ENCODE measurements at regions not wholly inside any gene's neighbourhood (a gene's known extent, or its start where the extent isn't known, plus 50 kb on each side); places are given as distances from the start of the nearest gene placed in this dataset.

- ChIA-PET CTCF (interaction anchor here (1.0 kb wide), 1 partner anchor 185 kb away, joined by 3 read pairs; no protein-coding TSS in a partner anchor), SMC1A (ENCODE audit: uncharacterized antibody, unreplicated experiment) (interaction anchor here (1.0 to 1.4 kb wide), 2 partner anchors 10 to 220 kb away, joined by 3 to 5 read pairs; no protein-coding TSS in a partner anchor), POLR2A (interaction anchor here (0.6 kb wide), 1 partner anchor 1819 kb away, joined by 3 read pairs; no protein-coding TSS in a partner anchor), RAD21 (ENCODE audit: unreplicated experiment) (no interaction called here)
- BruUV-seq (replicated peaks), result no TSS peak
- Histone ChIP-seq H3K79me2 (ENCODE audit: control insufficient read depth, insufficient read depth, low read length) (no peaks in the 10 kb centered on the region), H3K36me3 (ENCODE audit: control insufficient read depth in 2 of 2, insufficient read depth in 2 of 2, low read length in 1 of 2) (no peaks in the 10 kb centered on the region), H4K20me1 (ENCODE audit: control insufficient read depth, insufficient read depth) (no peaks in the 10 kb centered on the region), H3K27me3 (replicated peaks in 1 of 2; ENCODE audit: control insufficient read depth in 2 of 2, insufficient read depth in 2 of 2, low read length in 1 of 2) (no peaks in the 10 kb centered on the region), H2AFZ (ENCODE audit: control insufficient read depth, low read depth, low read length) (no peak overlapping the region), H3K9me3 (replicated peaks; ENCODE audit: control insufficient read depth, insufficient read depth, low read length) (no peaks in the 10 kb centered on the region), H3K4me2 (ENCODE audit: control insufficient read depth, insufficient read depth) (no peak overlapping the region), H3K27ac (ENCODE audit: control insufficient read depth, insufficient read depth) (no peak overlapping the region), H3K9ac (ENCODE audit: control insufficient read depth, insufficient read depth, low read length) (no peak overlapping the region), H3K4me3 (no peak overlapping the region), H3K4me1 (ENCODE audit: control insufficient read depth, insufficient read depth, low read length) (no peaks in the 10 kb centered on the region)
- FAIRE-seq (no peak), ATAC-seq (no peak), DNase-seq (ENCODE audit: low read depth, low spot score) (no peak)
- WGBS (ENCODE audit: insufficient coverage, insufficient replicate concordance, low lambda C conversion rate, missing lambda C conversion rate), result 36% methylated on average over 2 of the region's 2 CpGs
- no peak for TF ChIP-seq POU2F2 (IDR thresholded peaks at IDR 0.05; ENCODE audit: borderline replicate concordance, low read depth, low read length)
- TF ChIP-seq MAX (IDR thresholded peaks at IDR 0.05; ENCODE audit: low read depth, low read length), result no peak
- no peak for TF ChIP-seq CHD1 (IDR thresholded peaks at IDR 0.05; ENCODE audit: low read depth, low read length)
- TF ChIP-seq IKZF1 (conservative IDR thresholded peaks at IDR 0.05), result no peak
- no peak for TF ChIP-seq FOXK2 (IDR thresholded peaks at IDR 0.05)
- in situ Hi-C loops (cut with MboI), result no loop called here
- intact Hi-C loops (cut with micrococcal nuclease; ENCODE audit: unreplicated experiment), result no loop called here
Observed at GRCh38 chr5:143916451-143916850, 104.5 kb downstream of the HMHB1 start.

DNA sequence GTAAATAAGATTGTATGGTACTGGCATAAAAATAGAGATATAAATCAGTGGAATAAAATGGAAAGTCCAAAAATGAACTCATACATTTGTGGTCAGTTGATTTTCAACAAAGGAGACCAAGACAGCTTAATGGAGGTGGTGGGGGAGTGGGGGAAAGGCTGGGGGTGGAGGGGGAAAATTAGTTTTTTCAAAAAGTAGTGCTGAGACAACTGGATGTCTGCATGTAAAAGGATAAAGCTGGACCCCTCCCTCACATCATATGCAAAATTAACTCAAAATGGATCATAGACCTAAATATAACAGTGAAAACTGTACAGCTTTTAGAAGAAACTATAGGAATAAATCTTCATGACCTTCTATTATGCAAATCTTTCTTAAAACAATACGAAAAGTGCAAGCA lies 107.0 kb downstream of the HMHB1 start:
- ChIA-PET CTCF (no interaction called here), RAD21 (ENCODE audit: unreplicated experiment) (no interaction called here), POLR2A (no interaction called here), SMC1A (ENCODE audit: uncharacterized antibody, unreplicated experiment) (no interaction called here)
- TF ChIP-seq FOXK2 (IDR thresholded peaks at IDR 0.05), result no peak
- TF ChIP-seq POU2F2 (IDR thresholded peaks at IDR 0.05; ENCODE audit: borderline replicate concordance, low read depth, low read length), result no peak
- TF ChIP-seq MAX (IDR thresholded peaks at IDR 0.05; ENCODE audit: low read depth, low read length), result no peak
- no peak for TF ChIP-seq YY1 (IDR thresholded peaks at IDR 0.05; ENCODE audit: low read depth, low read length)
- TF ChIP-seq ZNF217 (IDR thresholded peaks at IDR 0.05), result no peak
- no peak for TF ChIP-seq STAT1 (conservative IDR thresholded peaks at IDR 0.05)
- TF ChIP-seq NR2C1 (IDR thresholded peaks at IDR 0.05), result no peak
- TF ChIP-seq MXI1 (IDR thresholded peaks at IDR 0.05; ENCODE audit: low read depth, low read length), result no peak
- TF ChIP-seq MYC (IDR thresholded peaks at IDR 0.05; ENCODE audit: insufficient read depth, insufficient read length, insufficient replicate concordance, low read length, severe bottlenecking), result no peak
- TF ChIP-seq, protein P1, sequence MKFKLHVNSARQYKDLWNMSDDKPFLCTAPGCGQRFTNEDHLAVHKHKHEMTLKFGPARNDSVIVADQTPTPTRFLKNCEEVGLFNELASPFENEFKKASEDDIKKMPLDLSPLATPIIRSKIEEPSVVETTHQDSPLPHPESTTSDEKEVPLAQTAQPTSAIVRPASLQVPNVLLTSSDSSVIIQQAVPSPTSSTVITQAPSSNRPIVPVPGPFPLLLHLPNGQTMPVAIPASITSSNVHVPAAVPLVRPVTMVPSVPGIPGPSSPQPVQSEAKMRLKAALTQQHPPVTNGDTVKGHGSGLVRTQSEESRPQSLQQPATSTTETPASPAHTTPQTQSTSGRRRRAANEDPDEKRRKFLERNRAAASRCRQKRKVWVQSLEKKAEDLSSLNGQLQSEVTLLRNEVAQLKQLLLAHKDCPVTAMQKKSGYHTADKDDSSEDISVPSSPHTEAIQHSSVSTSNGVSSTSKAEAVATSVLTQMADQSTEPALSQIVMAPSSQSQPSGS (IDR thresholded peaks at IDR 0.05; ENCODE audit: low read length), result no peak
- Histone ChIP-seq H3K4me3 (no peak overlapping the region), H3K4me2 (ENCODE audit: control insufficient read depth, insufficient read depth) (no peak overlapping the region), H4K20me1 (ENCODE audit: control insufficient read depth, insufficient read depth) (no peaks in the 10 kb centered on the region), H3K4me1 (ENCODE audit: control insufficient read depth, insufficient read depth, low read length) (no peaks in the 10 kb centered on the region), H3K9ac (ENCODE audit: control insufficient read depth, insufficient read depth, low read length) (no peak overlapping the region), H3K79me2 (ENCODE audit: control insufficient read depth, insufficient read depth, low read length) (no peaks in the 10 kb centered on the region), H3K36me3 (ENCODE audit: control insufficient read depth in 2 of 2, insufficient read depth in 2 of 2, low read length in 1 of 2) (no peaks in the 10 kb centered on the region), H2AFZ (ENCODE audit: control insufficient read depth, low read depth, low read length) (no peak overlapping the region), H3K27ac (ENCODE audit: control insufficient read depth, insufficient read depth) (no peak overlapping the region), H3K27me3 (replicated peaks in 1 of 2; ENCODE audit: control insufficient read depth in 2 of 2, insufficient read depth in 2 of 2, low read length in 1 of 2) (no peaks in the 10 kb centered on the region), H3K9me3 (replicated peaks; ENCODE audit: control insufficient read depth, insufficient read depth, low read length) (no peaks in the 10 kb centered on the region)
- in situ Hi-C loops (cut with MboI) (no loop called here), intact Hi-C loops (cut with micrococcal nuclease; ENCODE audit: unreplicated experiment) (no loop called here)
- WGBS (ENCODE audit: insufficient coverage, insufficient replicate concordance, low lambda C conversion rate, missing lambda C conversion rate), result 0% methylated on average over 1 of the region's 1 CpG
- BruUV-seq (replicated peaks), result no TSS peak
- ATAC-seq (no peak), DNase-seq (ENCODE audit: low read depth, low spot score) (no peak), FAIRE-seq (no peak)

All from GM12878 (cell line).